GM21717 (cell line): ENCODE measurements at regions not wholly inside any gene's neighbourhood (a gene's known extent, or its start where the extent isn't known, plus 50 kb on each side); places are given as distances from the start of the nearest gene placed in this dataset.
"Not testable (repeated sequence)": the region's sequence is repeated elsewhere in the genome, so short reads cannot be mapped to it uniquely, and the experiment has no call there.

Source experiments
- ATAC-seq: cut with Tn5 transposase; IDR thresholded peaks from one replicate; pipeline ENCODE4 v1.9.1; 2021; ENCODE audit warnings: mild to moderate bottlenecking, moderate library complexity; ENCODE audit not compliant: unreplicated experiment

DNA sequence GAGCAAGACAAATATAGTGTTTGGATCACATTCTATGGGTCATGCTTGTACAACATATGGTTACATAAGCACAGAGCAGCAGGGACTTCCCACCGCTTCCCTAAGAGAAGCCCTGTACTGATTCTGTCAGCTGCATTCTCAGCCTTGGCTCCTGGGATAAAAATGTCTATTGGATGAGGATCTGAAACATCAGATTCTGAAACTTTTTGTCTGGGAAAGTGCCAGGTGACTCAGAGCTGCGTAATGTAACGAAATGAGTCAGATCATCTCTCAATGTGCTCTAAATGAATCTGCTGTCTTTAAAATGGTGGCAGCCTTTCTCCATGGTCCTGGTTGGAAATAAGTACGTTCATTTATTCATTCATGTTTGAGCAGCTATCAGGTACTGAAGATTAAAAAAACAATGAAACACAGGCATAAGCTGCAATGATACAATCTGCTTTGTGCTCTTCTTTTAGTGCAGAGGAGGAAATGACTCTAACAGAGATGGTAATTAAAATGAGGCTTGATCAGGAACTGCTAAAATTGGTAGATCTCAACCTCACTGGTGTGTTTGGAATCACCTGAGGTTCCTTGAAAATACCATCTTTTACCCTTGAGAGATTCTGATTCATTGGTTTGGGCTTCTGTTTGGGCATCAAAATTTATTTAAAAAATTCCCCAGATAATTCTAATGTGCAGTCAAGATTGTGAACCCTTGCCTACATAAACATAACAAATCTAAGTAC lies 99.1 kb upstream of the NAP1L1 start:
- ATAC-seq, result peak; percentile 94

DNA sequence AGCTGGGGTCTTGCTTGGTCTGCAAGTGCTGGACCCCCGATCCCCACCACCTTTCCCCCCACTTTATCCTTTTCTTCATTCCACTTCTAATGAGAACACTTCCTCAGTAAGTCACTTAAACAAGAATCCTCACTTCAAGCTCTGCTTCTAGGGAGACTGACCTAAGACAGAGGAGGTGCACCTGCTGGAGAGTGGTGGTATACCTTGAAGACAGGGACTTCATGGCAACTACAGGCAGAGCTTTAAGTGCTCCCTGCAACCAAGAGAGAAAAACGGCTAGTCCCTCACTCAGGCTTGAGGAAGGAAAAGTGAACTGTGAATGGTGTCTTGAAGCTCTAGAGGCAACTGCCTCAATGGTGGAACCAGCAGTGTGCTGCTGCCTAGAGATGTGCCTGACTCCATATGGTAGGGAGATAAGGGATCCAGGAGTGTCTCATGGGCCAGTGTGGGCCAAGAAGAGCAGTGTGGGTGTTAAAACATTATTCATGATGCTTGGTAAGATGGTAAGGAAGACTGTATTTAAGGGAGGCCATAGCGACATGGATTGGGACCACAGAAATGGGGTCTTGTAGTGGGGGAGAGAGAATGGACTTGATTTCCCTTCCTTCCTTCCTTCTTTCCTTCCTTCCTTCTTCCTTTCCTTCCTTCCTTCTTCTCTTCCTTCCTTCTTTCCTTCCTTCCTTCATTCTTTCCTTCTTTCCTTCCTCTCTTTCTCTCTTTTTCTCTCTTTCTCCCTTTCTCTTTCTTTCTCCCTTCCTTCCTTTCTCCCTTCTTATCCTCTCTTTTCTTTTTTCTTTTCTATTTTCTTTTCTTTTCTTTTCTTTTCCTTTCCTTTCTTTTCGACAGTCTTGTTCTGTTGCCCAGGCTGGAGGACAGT lies 96.2 kb upstream of the NAP1L1 start:
- ATAC-seq, result no peak

DNA sequence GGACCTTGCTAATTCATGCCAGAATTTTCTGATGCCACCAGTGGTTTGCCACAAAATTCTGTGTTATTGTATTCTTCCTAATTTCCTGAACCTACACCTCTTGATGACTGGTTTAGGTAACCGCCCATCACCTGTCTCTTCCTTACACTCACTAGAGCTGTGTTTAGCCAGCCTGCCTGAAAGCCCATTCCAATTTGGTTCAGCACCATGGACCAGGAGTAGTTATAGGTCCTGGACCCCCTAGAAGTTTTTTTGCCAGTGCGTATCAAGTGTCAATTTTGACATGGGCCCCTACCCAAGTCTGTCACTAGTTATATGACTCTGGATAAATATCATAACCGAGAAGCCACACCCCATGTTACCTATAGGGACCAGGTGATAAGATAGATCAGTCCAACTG lies 94.0 kb upstream of the NAP1L1 start:
- ATAC-seq, result no peak

DNA sequence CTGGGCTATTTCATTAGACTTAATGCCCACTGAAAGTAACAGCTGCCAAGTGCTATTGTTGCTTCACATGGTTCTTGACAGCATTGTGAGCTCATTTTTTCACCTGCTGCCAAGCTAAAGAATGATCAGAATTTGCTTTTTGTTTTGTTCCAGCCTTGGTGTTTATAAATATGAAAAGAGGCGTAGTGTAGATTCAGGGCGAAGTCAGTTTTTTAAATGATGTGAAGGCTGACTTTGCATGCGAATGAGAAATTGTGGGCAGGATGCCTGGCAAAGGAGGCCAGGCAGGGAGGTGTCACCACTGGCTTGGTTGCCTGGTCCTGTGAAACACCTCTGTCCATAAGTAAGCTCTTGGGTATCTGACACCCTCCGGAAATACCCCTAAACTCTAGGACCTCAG lies 93.3 kb upstream of the NAP1L1 start:
- ATAC-seq, result no peak

DNA sequence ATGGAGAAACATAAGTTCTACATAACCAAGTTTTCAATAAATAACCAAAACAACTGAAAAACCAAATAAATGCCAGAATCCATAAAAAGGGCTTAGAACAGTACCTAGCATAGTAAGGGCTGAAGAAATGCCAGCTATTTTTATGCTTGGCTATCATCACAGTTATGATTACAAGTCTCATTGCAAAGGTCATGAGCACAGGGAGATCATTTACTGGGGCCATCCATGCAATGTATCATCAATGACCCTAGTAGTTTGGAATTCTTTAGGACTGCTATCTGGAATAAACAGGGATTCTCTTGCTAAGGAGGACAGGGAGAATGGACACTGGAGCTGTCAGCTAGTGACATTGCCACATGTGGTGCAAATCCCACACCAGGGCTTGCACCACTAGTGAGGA lies 92.5 kb upstream of the NAP1L1 start:
- no peak for ATAC-seq

DNA sequence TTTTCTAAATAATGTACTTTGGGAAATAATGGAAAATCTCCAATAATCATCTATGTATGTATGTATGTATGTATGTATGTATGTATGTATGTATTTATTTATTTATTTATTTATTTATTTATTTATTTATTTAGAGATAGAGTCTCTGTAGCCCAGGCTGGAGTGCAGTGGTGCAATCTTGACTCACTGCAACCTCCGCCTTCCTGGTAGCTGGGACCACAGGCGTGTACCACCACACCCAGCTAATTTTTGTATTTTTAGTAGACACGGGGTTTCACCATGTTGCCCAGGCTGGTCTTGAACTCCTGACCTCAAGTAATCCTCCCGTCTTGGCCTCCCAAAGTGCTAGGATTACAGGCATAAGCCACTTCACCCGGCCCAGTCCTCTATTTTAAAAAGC lies 91.5 kb upstream of the NAP1L1 start:
- not testable (repeated sequence) for ATAC-seq

DNA sequence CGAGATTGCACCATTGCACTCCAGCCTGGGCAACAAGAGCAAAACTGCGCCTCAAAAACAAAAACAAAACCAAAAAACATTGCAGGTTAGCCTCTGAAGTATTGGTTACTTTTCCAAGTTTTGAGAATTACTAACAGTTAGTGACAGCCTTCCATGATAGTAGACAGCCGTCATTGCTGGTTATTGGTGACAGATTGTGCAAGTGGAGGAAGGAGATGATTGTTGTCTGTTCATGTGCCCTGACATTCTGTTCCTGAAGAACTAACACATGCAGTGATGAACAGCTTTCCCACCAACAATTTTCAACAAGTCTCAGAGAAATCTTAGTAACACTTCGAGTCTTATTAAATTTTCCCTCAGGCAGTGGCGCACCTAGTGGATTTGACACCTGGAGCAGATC lies 89.3 kb upstream of the NAP1L1 start:
- ATAC-seq, result no peak

DNA sequence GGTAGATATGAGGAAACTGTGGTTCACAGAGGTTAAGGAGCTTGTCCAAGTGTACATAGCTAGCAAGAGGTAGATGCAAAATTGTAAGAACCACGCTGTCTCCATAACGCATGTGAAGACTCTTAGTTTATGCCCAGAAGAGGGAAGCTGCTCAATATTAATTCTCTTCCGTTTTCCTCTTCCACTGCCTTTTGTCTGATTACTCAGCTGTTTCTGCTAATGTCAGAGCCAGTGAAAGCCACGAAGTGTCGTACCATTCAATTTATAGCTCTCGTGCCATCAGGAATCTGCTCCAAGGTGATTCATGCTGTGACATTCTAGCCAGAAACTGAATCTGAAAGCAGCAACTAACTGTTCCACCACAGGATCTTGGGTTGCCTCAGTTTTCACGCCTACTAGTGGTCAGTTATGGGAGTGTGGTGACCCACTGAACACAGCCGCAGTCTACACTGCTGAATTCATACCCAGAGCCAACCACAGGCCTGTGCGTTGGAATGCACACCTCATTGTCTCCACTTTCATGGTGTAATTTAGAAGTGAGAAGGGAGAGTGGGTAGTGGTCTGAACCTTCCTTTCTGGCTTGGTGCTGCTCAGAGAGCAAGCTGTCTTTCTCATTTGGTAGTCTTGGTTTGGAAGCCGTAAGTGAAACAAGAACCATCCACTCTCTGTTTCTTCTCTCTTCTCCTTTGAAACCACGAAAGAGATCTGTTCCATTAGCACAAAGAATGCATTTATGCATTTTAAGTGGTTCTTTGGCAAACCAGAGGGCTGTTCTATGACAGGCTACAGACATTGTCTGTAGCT lies 74.2 kb upstream of the NAP1L1 start:
- ATAC-seq, result peak; percentile 96

DNA sequence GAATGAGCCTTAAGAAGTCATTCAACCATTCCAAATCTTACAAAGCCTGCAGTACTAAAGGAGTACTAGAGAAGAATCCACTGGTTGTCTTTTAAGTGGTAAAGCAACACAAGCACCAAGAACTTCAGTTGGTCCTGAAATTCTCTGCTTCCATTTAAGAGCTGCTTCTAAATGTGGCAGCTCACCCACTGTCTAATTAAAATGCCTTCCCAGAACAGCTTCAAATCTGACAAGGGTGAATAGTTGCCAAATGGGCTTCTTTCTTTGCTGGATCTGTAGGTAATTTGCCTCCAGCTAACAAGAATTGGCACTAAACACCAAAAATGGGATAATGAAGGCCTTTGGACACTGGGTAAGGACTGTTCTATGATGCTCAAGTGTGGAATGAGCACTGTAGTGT lies 72.2 kb upstream of the NAP1L1 start:
- ATAC-seq, result no peak

DNA sequence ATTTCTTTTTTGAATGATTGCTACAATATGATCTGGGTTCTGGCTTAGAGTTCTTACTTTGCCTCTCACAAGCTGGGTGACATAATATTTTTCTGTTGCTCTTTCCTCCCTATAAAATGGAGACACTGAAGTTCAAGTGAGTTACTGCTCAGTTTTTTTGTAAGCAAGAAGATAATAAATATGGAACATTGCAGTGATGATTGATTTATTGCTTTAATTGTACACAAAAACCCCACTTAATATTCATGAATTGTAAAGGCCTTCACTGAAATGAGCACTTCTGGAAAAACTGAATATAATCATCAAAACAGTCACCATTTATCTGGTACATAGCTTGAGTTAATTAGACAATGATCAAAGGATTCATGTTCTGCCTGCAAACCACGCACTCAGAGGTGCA lies 71.8 kb upstream of the NAP1L1 start:
- ATAC-seq, result no peak

DNA sequence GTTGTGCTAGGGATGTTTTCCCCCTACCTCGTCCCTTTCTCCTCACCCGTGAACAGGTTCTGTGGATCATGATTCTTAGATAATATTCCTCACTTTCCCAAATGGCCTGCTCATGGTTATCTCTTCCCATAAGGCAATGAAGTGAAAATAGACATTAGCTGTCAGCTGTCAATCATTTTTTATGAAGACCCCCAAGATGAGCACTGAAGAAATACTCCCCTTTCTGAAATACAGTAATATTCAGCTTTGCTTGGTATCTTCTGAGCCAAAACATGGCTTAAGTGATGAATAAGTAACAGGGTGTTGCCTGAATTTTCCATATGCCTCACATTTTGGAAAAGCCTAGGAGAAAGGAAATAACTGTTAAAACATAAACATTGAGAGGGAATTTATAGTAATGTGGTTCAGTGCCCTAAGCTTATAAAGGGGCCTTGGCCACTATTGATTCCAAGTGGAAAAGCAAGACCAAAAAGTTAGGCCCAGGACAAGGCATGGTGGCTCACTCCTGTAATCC lies 70.7 kb upstream of the NAP1L1 start:
- ATAC-seq, result no peak

DNA sequence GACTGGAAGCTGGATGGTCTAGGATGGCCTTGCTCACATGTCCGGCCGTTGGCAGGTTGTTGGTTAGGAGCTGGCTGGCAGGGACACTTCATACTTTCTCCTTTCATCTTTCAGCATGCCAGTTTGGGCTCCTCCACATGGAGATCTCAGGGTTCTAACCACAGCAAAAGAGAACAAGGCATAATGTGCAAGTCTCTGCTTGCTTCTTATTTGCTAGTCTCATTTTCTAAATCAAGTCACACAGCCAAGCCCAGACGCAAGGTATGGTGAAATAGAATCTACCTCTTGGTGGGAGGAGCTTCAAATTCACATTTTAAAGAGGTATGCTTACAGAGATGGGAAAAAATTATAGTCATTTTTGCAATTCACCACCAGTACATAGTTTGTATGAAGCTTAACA lies 69.1 kb upstream of the NAP1L1 start:
- peak; percentile 38 for ATAC-seq

DNA sequence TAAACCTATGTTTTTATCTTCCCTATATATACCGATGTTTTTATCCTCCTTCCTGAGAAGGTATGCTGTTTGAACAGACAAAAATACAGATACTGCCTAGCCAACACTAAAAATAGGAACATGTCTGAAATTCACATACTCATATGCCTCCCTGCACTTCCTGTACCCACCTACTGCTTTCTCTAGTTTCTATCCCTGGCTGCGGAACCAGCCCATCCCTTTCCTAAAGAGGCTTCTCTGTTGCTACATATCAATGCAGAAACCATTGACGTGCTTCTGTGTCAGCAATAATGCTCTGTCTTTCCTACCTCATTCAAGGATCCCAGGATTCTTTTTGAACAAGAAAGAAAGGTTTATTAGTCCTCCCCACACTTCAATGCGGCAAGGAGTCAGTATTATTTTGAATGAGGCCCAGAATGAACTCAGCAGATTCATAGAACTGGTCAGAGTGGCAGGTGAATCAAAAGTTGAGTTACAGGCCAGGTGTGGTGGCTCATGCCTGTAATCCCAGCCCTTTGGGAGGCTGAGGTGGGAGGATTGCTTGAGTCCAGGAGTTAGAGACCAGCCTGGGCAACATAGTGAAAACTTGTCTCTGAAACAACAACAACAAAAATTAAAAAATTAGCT lies 67.8 kb upstream of the NAP1L1 start:
- peak; percentile 81 for ATAC-seq

DNA sequence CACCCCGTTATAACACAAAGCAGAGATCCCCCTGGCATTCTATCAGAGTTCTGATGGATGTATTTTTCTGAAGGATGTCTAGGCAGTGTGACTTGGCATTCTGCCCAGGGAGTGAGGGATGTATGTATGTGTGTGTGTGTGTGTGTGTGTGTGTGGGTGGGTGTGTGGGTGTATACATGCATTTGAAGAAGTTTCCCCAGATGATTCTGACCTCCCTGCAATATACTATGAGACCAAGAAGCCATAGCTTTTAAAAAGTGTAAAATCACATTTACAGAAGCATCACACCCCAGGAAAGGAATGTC lies 59.7 kb upstream of the NAP1L1 start:
- no peak for ATAC-seq

DNA sequence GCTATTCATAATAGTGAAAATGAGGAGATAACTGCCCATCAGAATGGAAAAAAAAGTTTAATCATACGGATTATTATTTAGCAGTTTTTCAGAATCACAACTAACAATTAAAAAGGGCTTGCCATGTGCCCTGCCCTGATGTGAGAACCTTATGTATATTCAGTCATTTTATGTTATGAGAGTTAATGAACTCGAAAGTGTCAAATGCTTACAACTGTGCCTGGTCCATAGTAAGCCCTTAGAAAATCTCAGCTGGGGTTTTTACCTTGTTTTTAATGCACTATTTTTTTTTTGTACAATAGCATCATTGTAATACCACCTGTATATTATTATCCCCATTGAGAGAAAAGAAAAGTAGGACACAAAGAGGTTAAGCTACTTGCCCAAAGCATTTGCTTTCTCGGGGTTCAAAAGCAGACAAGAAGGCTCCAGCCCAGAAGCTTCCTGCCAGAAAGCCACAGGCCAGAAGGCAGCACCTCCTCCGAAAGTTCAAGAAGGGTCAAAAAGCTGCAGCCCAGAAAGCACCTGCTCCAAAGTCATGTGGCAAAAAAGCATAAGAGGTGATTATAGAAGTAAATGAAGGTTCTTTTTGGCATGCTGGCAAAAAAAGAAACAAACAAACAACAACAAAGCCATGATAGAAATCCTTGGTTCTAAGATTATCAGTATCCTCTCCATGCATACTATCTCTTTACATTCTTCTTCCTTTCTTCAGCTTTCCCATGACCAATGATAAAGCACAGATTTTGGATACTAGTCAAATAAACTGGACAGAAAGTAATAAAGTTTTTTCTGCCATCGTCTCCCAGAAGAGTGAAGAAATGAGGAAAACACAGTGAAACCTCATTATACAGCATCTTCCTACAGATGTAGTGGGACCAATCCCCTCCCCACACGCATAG lies 59.1 kb upstream of the NAP1L1 start:
- peak; percentile 95 for ATAC-seq

DNA sequence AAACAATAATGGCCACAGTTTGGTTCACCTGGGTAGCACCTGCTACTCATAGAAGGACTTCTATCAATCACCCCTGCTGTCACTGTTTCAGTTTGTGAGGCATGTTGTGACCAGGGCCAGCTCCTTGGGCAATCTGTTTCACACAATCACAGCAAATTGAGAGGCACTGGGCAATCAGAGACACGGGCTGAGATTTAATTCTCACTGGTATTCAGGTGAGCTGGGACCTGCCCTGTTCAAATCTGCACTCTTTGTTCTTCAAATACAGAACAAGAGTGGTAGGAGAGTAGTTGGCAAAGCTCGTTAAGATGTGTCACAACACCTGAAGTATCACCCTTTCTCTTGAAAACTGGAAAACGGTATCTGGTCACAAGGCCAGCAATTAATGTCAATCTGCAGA lies 57.8 kb upstream of the NAP1L1 start:
- ATAC-seq, result no peak

DNA sequence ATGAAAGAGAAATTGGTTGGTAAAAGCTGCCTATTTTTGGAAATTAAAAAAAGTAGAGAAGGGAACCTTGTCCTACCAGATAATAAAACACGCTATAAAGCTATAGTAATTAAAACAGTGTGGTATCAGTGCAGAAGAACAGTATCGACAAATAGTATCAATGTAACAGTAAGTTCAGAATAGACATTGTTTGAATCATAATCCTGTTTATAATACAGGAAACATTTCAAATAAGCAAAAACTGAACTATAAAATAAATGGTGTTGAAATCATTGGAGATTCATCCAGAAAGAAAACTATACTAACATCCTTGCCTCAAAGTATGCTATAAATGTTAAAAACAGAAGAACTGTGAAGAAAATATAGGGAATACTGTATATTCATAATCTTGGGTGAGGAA lies 54.2 kb upstream of the NAP1L1 start:
- ATAC-seq, result no peak

DNA sequence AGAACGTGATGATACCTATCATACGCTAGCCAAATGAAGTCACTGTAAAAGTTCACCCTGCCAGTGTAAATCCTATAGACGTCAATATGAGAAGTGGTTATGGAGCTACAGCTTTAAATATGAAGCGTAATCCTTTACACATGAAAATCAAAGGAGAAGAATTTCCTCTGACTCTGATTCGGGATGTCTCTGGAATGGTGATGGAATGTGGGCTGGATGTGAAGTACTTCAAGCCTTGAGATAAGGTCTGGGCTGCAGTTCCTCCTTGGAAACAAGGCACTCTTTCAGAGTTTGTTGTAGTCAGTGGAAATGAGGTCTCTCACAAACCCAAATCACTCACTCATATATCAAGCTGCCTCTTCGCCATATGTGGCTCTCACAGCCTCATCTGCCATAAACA lies 53.1 kb upstream of the NAP1L1 start:
- ATAC-seq, result no peak

DNA sequence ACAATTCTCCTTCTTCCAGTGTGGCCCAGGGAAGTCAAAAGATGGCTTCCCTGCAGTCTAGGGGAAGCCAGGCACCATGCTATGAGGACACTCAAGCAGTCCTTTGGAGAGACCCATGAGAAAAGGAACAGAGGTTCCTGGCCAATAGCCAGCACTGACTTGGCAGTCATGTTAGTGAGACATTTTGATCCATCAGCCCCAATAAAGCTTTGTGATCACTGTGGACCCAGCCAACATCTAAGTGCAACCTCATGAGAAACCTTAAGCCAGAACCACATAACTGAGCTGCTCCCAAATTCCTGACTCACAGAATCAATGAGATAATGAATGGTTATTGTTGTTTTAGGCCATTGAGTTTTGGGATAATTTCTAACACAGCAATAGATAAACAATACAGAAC lies 51.0 kb upstream of the NAP1L1 start:
- ATAC-seq, result no peak
